HUDEP-2 (cell line): ENCODE measurements at regions not wholly inside any gene's neighbourhood (a gene's known extent, or its start where the extent isn't known, plus 50 kb on each side); places are given as distances from the start of the nearest gene placed in this dataset.
"Not testable (repeated sequence)": the region's sequence is repeated elsewhere in the genome, so short reads cannot be mapped to it uniquely, and the experiment has no call there.

Experiments
- DNase-seq, 76 experiments: peaks; one replicate each; lab custom pipeline; 2025; ENCODE audit not compliant: unreplicated experiment in 76 of 76; lab: John Stamatoyannopoulos, UW

DNA sequence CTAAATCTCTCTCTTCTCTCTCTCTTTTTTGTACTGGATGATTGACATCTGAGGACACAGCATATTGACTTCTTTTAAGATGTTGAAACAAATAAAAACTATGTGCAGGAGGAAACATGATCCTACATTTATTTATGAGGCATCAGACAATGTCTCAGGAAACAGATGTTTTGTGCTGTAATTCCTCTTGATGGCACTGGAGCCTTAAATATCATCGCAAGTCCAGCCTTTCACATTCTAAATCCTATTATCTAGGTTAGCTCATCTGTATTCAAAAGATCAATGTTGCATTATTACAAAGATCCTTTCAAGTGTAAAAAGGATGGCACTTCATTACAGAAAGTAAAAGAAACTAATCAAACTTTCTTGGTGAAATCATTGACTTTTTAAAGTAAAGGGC is 63.9 kb downstream of the MAT2B start:
- no peak for DNase-seq

DNA sequence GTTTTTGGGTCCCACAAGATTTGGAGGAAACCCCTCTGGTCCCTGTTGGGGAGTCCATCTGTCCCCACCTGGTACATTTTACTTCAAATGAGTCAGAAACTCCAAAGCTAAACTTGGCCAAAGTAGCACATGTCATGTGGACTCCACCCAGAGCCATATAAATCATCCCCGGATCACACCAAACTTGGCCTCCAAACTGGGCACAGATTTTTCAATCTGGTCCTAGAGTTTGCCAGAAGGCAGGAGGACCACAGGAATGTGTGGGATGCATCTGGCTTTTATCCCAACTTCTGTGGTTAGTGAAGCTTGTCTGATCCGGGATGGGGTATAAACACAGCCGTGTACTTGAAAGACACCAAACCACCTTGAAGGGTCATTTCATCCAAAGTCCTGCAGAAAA is 66.3 kb downstream of the MAT2B start:
- DNase-seq, result no peak

DNA sequence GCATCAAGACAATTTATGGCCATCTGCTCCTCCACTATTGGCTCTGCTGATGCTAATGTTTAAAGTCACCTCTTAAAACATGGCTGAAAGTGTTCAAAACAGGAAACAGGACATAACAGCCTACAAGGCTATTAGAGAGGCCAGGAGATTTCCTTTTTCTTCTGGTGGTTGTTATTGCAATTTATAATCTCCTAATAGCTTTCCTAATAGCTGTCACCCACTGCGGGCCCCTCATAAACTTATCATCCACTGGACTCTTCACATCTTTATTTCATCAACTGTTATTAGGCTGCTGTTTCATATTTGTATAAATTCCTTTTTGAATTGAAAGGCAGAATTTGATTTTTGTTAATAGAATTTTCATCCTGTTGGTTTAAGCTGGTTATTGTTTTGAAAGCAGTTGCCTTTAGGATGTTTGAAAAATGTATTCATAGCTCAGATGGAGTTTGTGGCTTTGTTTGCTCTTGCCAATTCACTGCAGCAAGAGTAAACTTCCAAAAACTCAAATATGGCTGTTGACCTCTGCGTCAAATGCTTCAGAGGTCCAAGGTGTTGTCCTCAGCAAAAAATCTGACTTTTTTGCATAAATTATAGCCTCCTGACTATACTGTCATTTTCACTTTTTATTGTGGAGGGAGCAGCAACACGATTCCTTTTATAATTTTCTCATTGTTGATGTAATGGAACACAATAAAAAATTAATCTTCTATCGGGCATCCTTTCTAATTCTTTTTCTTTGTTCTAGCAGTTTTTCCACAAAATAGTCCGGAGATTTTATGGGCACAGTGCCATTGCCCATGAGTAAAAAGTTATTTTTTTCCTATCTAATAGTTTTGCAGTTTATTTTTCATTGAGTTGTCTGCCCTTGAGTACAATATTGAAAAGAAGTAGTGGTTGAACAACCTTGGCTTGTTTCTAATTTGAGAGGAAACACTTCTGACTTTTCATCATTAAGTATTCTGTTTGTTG is 69.3 kb downstream of the MAT2B start:
- DNase-seq, result no peak

DNA sequence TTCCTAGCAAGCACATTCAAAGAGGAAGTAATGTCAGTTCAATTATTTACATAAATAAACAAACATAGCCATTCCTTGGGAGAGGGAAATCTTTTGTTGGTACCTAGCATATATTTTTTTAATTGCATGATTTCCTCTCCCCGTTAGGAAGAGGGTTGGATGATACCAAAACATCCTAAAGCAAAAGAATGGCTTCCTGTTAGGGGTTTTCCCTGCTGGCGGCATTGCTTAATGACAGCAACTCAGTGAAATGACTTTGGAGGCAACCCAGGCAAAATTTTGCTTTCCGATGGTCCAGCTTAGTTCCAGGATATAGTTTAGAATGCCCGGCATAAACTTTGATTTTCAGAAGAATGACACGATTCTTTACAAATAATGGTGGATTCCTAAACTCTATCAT is 73.2 kb downstream of the MAT2B start:
- DNase-seq, result no peak

DNA sequence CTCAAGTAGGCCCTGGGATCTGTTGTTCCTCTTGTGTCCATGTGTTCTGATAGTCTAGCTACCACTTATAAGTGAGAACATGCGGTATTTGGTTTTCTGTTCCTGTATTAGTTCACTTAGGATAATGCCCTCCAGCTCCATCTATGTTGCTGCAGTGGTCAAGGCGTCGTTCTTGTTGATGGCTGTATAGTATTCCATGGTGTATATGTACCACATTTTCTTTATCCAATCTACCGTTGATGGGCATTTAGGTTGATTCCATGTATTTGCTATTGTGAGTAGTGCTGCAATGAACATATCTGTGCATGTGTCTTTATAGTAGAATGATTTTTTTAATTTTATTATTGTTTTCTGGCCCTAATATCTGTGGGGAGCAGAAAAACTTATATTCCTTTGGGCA is 74.3 kb downstream of the MAT2B start:
- no peak for DNase-seq

DNA sequence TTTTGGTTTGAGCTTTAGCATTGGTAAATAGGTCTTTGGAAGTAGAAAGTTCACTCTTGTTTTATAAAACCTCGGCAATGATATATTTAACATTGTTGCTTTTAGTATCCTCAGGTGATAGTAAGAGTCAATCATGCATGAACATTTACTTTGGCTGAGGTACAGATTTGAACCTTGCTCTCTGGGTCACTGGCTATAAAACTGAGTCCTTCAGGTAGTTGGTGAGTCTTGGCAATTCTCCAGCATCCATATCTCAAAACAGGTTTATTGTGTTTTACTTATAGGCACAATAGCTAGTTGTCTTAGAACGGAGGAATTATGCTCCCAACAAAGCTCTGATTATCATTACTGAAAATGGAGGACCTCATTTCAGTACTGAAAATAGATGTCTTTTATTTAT is 75.1 kb downstream of the MAT2B start:
- no peak for DNase-seq

DNA sequence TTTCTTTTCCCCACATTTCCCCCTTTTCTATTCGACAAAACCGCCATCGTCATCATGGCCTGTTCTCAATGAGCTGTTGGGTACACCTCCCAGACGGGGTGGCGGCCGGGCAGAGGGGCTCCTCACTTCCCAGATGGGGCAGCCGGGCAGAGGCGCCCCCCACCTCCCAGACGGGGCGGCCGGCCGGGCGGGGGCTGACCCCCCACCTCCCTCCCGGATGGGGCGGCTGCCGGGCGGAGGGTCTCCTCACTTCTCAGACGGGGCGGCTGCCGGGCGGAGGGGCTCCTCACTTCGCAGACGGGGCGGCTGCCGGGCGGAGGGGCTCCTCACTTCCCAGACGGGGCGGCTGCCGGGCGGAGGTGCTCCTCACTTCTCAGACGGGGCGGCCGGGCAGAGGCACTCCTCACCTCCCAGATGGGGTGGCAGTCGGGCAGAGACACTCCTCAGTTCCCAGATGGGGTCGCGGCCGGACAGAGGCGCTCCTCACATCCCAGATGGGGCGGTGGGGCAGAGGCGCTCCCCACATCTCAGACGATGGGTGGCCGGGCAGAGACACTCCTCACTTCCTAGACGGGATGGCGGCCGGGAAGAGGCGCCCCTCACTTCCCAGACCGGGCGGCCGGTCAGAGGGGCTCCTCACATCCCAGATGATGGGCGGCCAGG is 78.2 kb downstream of the MAT2B start:
- not testable (repeated sequence) for DNase-seq

DNA sequence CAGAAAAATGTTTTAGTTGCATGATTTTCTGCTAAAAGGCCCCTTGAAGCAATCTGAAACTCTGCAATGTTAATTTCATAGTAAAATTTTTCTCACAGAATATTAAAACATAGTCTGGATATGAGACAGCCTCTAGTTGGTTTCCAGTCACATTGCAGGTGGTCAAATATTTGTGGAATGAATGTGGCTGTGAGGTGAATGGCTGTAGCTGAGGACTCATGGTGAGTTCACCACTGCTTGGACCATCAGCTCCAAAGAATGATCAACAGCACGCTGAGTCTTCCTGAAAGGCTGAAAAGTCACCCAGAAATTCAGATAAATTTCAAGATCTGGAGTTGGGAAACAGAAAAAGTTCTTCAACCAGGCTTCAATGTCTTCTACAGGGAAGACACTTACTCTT is 79.8 kb downstream of the MAT2B start:
- DNase-seq, result no peak

DNA sequence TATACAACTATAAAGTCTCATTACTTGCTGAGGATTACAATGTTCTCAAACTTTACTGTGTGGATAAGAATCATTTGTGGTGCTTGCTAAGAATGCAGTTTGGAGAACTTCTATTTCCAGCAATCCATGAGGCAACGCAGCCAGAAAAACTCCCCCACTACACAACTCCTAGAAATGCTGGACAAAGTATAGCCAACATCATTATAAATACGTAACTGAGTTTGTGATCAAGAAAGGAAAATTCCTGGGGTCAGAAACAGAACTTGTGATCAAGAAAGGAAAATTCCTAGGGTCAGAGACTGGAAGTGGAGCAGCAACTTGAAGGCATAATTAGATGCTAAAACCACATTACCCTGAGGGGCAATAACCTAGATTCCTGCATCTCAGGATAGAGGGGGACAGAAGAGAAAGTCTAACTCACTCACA is 81.1 kb downstream of the MAT2B start:
- DNase-seq, result no peak

DNA sequence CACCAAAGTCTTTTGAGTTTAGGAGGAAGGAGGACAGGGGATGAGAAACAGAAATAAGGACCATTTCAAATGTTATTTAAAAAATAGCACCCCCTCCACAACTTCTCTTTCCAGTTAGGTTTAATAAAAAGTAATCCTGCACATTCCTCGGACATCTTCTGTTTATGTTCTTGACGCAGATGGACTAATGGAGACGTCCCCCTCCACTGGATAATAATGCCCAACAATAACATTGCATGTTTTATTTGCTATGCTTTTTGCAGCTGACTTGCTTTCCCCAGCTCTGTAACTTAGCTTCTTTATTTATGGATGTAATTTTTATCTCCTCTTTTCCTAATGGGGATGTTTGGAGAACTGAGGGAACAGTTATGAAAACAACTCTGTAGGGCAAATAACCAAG is 89.5 kb downstream of the MAT2B start:
- no peak for DNase-seq

DNA sequence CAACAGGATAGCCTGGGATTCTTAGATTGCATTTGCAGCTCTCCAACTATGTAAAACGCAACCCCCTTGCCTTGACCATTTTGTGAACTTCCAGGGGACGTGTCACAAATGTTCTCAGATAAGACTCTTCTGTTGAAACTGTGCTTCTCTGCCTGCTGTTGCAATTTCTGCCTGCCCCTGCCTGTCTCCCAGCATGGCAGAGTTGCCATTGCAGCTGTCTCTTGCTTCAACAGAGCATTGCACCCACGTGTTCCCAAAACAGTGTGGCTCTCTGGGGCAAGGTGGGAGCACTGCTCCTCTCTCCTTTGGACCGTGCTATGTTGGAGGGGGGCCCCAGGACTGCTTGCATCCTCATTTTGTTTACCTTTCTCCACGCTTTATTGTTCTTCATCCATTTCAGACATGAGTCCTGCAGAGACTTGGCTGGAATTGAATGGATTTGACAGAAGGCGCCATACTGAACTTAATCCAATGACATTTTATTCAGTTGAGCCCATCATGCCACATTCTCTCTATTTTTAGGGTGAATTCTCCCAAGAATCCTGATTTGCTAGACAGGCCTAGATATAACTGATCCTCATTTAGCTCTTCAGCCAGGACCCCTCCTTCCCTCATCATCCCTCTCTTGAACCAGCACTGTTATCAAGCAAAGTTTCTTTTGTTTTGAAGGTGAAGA is 90.7 kb downstream of the MAT2B start:
- DNase-seq, result no peak

DNA sequence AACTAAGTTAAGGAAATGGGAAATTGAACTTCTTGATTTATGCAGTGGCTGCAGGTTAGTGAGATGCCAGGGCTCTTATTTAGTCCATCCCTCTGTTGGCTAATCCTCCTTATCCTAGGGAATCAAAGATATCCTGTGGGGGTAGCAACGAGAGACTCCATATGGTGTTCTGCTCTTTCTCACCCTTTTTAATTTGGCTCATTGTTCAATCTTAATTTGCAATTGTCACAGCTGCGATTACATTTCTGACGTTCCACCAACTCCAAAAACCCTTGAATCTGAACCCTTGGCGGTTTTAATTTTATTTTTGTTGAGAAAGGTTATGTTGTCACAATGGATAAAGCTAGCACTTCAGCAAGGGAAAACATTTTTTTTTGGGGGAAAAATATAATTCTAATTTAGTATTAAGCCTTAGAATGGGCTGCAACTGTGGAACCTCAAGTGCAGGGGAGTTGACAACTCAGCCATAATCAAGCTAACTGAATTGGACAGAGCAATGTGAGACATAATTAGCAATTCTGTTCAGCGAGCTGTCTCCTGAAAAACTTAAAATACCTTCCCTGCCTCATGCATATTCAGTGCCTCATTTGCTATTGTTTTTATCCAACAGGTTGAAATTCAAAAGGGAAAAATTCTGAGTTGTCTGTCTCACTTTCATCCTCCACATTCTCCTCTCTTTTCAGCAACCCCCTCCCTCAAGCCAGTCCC is 91.3 kb downstream of the MAT2B start:
- DNase-seq, result no peak

DNA sequence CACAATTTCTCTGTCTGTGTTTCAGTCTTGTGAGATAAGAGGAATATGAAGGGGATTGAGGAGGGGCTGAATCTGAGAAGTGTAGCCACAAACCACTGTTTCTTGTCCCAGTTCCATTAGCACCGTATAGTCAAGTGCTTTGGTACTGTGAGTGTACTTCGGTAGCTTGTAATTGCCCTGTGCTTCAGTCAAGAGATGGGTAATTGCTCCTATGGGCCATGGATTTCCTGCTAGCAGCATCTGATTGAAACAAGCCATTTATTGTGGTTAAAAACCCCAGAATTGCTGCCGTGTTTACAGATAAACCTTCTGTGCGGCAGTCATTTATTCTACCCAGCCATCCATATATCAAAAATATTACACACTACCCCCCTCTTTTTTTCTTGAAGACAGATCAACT is 98.6 kb downstream of the MAT2B start:
- no peak for DNase-seq

DNA sequence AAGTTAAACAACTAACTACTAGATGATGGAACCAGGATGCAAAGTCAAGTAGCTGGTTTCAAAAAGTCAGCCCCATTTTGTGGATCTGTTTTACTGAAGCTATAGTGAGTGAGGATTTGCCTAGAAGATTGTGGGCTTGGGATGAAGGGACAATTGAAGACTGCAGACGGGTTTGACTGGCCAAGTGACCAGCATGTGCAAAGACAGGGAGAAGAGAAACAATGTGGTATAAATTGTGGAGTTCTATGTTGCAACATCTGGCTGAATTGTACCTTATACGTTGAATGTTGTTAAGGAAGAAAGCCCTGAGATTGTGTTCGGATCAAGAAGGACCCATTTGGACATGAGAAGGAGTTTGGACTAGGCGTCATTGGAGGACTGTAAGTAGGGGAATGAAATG is 101.8 kb downstream of the MAT2B start:
- no peak for DNase-seq

DNA sequence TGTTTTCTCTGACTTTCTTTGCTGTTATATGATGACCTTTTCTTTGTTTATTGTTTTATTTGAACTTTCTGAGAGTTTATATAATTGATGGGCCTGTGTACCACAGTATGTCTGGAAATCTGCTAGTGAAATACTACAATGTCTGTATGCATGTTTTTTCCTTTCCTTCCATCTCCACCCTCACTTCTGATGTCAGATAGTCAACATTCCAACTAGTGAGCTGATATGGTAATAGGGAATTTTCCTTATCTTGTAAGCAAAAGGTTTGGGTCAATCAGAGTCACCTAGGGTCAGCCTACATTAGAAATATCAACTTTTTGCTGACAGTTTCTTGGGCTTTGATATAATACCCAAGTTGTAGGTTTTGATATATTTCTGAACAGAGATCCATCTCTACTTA is 103.2 kb downstream of the MAT2B start:
- DNase-seq, result no peak

DNA sequence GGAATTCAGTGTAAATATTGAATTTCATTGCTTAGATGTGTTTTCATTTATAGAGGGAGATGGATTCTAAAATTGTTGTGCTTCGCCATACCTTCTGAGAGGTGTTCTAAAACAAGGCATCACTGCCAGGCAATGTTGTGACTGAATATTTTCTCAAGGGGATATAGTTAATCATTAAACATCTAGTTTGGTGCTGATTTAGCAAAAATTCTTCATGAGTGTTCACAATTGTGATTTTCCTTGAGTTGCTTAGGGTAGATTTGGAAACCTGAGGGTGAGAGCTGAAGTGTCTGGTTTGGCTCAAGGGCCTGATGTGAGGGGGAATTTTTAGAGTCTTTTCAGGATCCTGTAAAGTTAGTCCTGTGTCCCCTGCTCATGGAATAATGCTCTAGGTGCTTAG is 104.5 kb downstream of the MAT2B start:
- DNase-seq, result no peak

DNA sequence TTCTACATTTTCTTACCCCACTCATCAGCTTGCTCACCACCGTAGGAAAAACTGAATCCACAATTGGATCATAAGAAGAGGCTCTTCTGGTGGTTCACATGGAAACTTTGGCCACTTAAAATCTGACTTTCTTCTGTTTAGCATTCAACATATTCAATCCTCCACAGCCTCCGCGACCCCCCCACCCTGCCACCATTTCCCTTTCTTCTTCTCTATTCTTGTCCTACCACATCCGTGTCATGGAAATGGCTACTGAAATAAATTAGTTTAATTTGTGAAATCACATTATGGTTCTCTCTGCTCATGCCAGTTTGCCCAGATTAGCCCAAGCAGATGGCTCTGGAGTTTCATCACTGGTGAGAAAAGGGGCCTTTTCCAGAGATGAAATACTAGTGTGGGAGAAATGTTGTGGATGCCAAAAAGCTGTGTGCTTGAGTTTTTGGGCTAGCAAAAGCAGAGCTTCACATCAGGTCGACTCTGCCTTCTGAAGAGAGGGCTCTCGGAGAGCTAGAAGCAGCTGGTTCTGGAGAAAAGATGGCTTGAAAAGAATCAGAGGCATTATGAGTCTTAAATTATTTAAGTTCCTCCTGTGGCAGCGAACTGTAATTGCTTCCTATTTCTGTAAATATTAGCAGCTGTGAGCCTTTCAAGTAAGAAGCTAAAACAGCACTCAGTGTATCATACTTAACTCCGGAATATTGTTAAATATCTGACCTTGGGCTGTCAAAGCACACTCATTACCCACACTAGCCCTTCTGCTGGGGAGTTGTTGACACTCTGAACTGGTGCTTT is 107.1 kb downstream of the MAT2B start:
- DNase-seq, result no peak

DNA sequence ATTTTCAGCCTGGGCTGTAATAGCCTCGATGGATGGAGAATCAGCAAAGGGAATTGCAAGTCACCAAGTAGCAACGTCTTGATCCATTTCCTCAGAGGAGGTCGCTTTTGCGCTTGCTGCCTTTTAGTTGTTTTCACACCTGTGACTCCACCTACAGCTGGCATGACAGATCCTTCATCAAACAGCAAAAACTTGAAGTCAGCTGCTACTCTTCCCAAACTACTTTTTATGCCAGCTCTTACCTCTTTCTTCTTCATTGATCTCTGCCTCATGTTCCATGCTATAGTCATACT is 107.7 kb downstream of the MAT2B start:
- DNase-seq, result no peak

DNA sequence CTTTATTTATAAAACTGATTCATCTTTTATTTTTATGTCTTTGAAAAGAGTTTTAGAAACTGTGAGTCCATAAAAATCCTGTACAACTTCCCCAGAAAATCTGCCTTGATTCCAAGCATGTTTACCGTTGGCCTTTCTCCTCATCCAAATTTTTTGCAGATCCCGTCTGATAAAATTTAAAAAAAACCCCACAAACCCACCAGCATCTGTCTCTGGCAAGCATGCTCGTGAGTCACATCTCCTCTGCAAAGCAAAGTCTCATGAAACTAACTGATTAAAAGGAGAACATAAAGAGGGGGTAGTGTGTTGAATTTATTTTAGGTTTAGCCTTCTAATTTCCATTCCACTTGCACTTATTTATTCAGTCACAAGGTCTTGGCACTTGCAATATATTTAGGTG is 109.4 kb downstream of the MAT2B start:
- DNase-seq, result no peak

DNA sequence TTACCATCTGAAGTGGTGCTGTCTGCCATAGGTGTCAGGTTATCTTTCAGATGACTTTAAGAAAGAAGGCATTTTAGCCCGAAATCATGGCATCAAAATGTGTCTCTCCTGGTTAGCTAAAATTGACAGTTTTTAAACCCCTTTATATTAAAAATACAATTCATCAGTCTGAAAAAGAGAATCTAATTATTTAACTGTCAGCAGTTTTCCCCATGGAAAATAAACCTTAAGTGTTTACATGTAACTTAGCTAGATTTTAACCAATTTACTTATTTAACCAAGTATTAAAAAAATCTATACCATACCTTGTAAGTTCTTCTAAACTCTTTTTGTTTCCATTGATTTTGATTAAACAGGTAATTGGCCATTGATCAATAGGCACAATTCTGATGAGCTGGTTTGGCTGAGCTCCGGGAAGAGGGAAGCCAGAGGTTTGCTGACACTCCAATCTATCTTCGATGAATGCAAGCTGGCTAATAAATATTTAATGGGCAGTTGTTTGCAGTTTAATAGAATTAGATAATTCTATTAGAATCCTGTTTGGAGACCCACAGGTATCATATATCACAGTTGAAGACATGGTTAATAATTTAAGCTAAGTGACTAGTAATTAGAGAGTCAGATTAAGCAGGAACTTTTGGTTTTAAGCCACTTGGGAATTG is 114.0 kb downstream of the MAT2B start:
- no peak for DNase-seq
